Hepatocyte (in vitro differentiated cells): ENCODE measurements at regions not wholly inside any gene's neighbourhood (a gene's known extent, or its start where the extent isn't known, plus 50 kb on each side); places are given as distances from the start of the nearest gene placed in this dataset.

ENCODE experiments used
- CTCF ChIP-seq: fragments of 200-600 bp; sonication (generic); IDR thresholded peaks from 2 replicates; pipeline ENCODE4 v1.5.1; 2016; ENCODE audit warnings: antibody characterized with exemption, mild to moderate bottlenecking; ENCODE audit not compliant: poor library complexity
- EZH2 ChIP-seq: fragments of 200-600 bp; sonication (generic); IDR thresholded peaks from 2 replicates; pipeline ENCODE4 v1.6.1; 2016; ENCODE audit warnings: antibody characterized with exemption, mild to moderate bottlenecking, borderline replicate concordance

- TF ChIP-seq CTCF = no peak
- TF ChIP-seq EZH2 = no peak
Measured at GRCh38 chr2:41394541-41394940, 653.3 kb upstream of the PKDCC start.
